H54 (cell line): ENCODE measurements at regions not wholly inside any gene's neighbourhood (a gene's known extent, or its start where the extent isn't known, plus 50 kb on each side); places are given as distances from the start of the nearest gene placed in this dataset.
"Not testable (repeated sequence)": the region's sequence is repeated elsewhere in the genome, so short reads cannot be mapped to it uniquely, and the experiment has no call there.

Experiments used
- DNase-seq: peaks from one replicate; pipeline ENCODE4 v3.0.0; 2011; ENCODE audit warnings: low spot score, mixed read lengths; ENCODE audit not compliant: insufficient read length
- FAIRE-seq: peaks from 3 replicates; lab custom pipeline; 2011; peaks lifted over from hg19 to GRCh38; lab: Jason Lieb, UNC
- POLR2A ChIP-seq: IDR thresholded peaks from 2 replicates; pipeline ENCODE4 v1.6.1; 2011; ENCODE audit warnings: low read depth, mild to moderate bottlenecking, low read length

DNA sequence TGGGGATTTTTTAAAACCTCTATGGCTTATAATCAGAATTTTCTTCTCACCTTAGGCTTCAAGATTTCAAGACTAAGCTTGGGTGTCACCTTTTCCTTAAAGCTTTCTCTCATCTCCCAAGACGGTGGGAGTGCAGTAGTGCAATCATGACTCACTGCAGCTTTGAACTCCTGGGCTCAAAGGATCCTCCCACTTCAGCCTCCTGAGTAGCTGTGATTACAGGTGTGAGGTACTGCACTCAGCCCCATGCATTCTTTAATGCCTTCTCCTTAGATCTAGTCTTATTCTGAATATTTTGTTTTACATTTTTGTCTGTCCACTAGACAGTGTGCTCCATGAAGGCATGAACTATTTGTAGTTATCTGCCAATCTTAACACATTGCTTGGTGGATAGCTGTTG, 55.7 kb upstream of the FAT3 start:
- DNase-seq (no peak), FAIRE-seq (no peak)
- no peak for TF ChIP-seq POLR2A

DNA sequence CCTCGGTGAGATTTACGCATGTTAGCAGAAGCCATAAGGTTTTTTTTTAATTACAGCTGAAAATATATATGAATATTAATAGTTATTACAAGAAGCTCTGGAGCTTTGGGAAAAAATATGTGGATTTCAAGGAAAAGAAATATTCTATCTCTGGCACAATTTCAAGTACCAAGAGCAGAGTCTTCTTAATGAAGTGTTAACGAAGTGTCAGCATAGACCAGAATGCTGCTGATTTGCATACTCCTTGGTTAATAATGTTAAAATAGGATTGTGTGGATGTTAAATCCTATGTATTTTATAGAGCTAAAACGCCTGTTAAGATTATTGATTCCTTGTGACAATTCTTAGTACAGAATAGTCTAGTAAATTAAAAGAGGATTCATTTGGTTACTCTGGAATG, 57.0 kb upstream of the FAT3 start:
- no peak for FAIRE-seq

DNA sequence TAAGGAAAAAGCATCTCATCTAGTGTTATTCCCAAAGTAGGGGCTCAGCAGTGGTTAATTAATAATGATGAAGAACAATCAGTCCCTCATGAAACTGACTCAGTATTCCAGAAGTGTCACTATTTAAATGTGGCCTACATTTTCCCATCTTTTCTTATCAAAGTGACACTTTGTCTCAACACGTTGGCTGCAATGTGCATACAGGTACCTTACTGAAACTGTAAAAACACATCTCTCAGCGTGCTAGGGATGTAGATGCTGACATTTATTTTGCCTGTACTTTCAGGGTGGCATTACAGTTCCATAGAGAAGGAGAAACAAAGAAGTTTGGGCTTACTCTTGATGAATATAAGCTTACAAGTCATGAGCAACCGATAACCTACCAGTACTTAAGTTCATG, 58.3 kb upstream of the FAT3 start:
- DNase-seq (no peak), FAIRE-seq (no peak)
- TF ChIP-seq POLR2A = no peak

More for the DNA sequence above, 57.0 kb upstream of the FAT3 start:
- no peak for DNase-seq
- no peak for TF ChIP-seq POLR2A

GRCh38 chr11:92163879-92164278, 60.7 kb upstream of the FAT3 start:
- no peak for TF ChIP-seq POLR2A
- DNase-seq = no peak
- no peak for FAIRE-seq

GRCh38 chr11:92162776-92163175, 61.8 kb upstream of the FAT3 start:
- TF ChIP-seq POLR2A = no peak
- FAIRE-seq (no peak), DNase-seq (no peak)

DNA sequence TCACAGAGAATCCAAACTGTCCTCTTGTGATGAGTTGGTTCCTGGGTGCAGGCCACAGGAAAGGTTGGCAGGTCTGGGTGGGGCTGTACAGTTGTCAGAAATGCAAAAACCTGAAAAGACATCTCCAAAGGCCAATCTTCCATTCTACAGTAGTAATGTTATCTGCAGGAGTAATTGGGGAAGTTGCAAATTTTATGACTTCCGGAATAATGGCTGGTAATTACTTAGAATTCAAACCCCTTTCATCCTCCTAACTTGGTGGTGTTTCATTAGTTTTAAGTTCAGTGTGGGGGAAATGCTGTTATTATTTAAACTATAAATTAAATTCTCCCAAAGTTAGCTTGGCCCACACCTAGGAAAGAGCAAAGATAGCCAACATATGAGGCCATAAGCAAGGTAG, 64.7 kb upstream of the FAT3 start:
- TF ChIP-seq POLR2A = no peak
- FAIRE-seq = no peak
- no peak for DNase-seq

DNA sequence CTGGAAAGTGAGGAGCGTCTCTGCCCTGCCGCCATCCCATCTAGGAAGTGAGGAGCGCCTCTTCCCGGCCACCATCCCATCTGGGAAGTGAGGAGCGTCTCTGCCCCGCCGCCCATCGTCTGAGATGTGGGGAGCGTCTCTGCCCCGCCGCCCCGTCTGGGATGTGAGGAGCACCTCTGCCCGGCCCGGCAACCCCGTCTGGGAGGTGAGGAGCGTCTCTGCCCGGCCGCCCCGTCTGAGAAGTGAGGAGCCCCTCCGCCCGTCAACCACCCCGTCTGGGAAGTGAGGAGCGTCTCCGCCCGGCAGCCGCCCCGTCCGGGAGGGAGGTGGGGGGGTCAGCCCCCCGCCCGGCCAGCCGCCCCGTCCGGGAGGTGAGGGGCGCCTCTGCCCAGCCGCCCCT, 67.2 kb upstream of the FAT3 start:
- DNase-seq, FAIRE-seq: not testable (repeated sequence)

DNA sequence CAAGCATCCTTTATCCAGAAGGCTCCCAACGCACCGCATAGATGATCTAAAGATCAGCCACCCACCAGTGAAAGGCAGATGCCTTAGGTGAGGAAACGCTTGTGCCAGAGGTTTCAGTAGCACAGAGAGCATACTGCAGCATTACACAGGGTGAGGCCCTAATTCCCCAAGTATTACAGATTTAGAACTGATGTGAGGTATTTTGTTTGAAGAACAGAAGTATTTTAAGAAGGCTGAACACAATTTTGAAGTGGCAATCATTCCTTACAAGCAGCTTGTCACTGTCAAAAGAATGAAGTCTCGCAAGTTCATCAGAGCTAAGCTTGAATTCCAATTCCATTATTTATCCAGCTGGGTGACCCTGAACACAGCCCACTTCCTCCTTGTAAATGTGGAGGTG, 70.0 kb upstream of the FAT3 start:
- DNase-seq (no peak), FAIRE-seq (no peak)
- no peak for TF ChIP-seq POLR2A

GRCh38 chr11:92154110-92154509, 70.5 kb upstream of the FAT3 start:
- FAIRE-seq = no peak

DNA sequence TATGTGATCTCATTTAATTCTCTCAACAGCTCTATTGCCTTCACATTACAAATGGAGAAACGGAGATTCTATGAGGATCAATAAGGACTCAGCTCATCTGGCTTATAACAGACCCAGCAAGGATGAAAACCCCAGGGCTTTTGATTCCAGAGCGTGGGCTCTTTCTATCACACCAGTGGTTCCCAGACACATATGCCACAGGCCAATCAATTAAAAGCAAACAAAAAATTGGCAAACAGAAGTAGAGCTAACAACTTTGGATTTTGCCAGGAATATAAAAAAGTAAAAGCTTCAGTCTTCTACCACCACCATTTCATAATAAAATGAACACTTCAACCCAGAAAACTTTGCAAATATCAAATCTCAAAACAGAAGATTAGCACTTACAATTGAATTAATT, 71.1 kb upstream of the FAT3 start:
- no peak for TF ChIP-seq POLR2A
- no peak for DNase-seq
- no peak for FAIRE-seq

More at GRCh38 chr11:92154110-92154509, 70.5 kb upstream of the FAT3 start:
- no peak for TF ChIP-seq POLR2A
- no peak for DNase-seq

DNA sequence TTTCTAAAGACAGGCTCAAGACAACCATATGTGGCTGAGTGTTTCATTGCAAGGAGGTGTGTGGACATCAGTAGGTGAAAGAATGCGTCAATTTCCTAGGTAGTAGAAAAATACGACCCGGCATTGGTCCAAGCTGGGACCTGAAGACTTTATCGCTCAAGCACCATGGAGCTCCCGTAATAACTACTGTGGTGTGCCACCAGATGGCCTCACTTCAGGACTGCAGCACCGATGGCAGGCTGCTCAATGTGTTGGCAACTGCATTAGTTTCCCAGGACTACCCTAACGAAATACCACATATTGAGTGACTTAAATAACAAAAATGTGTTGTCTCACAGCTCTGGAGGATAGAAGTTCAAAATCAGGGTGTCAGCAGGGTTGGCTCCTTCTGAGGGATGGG, 72.4 kb upstream of the FAT3 start:
- DNase-seq = no peak
- FAIRE-seq = no peak
- TF ChIP-seq POLR2A = no peak

GRCh38 chr11:92149996-92150395, 74.6 kb upstream of the FAT3 start:
- no peak for TF ChIP-seq POLR2A
- no peak for FAIRE-seq
- DNase-seq = no peak

- no peak for TF ChIP-seq POLR2A
- FAIRE-seq = no peak
- no peak for DNase-seq
Observed at GRCh38 chr11:92141725-92142124, 82.9 kb upstream of the FAT3 start.

GRCh38 chr11:92141159-92141558, 83.5 kb upstream of the FAT3 start:
- no peak for DNase-seq
- FAIRE-seq = no peak
- no peak for TF ChIP-seq POLR2A

- TF ChIP-seq POLR2A = no peak
- FAIRE-seq = no peak
- DNase-seq = no peak
Observed at GRCh38 chr11:92140021-92140420, 84.6 kb upstream of the FAT3 start.

- TF ChIP-seq POLR2A = no peak
- no peak for DNase-seq
Observed at GRCh38 chr11:92138296-92138695, 86.3 kb upstream of the FAT3 start.

GRCh38 chr11:92137747-92138146, 86.9 kb upstream of the FAT3 start:
- FAIRE-seq = no peak
- TF ChIP-seq POLR2A = no peak
- DNase-seq = no peak

More at GRCh38 chr11:92138296-92138695, 86.3 kb upstream of the FAT3 start:
- FAIRE-seq = no peak
